Right lobe of liver (tissue), 6 donors: ENCODE measurements at regions not wholly inside any gene's neighbourhood (a gene's known extent, or its start where the extent isn't known, plus 50 kb on each side); places are given as distances from the start of the nearest gene placed in this dataset.
"Not testable (repeated sequence)": the region's sequence is repeated elsewhere in the genome, so short reads cannot be mapped to it uniquely, and the experiment has no call there.

ENCODE experiments used
- ATAC-seq, 4 donors: fragments of 200-7000 bp; cut with Tn5 transposase; one replicate each; pipeline ENCODE4 v1.9.1; 2020; ENCODE audit warnings: mild to moderate bottlenecking in 4 of 4, moderate library complexity in 4 of 4
- DNase-seq, 3 donors: peaks; one replicate each; pipeline ENCODE4 v3.0.0-alpha.2; 2020
- H3K27ac ChIP-seq, 3 donors: fragments of 200-600 bp; one replicate each; pipeline ENCODE4 v1.8.0; 2022
- H3K27me3 ChIP-seq, 2 donors: fragments of 200-600 bp; one replicate each; pipeline ENCODE4 v1.8.0; 2022
- H3K36me3 ChIP-seq, 4 donors: fragments of 200-600 bp; sonication (generic) in 1 of 4; one replicate each; pipeline versions ENCODE4 v1.5.1 to v1.8.0; 2017 to 2022; ENCODE audit warnings: control low read depth in 1 of 4
- H3K4me1 ChIP-seq, 4 donors: fragments of 200-600 bp; sonication (generic) in 1 of 4; one replicate each; pipeline versions ENCODE4 v1.5.1 to v1.8.0; 2017 to 2022; ENCODE audit warnings: control low read depth in 1 of 4
- H3K4me3 ChIP-seq, 3 donors: fragments of 200-600 bp; one replicate each; pipeline ENCODE4 v1.8.0; 2022
- H3K9me3 ChIP-seq, 4 donors: fragments of 200-600 bp; sonication (generic) in 1 of 4; one replicate each; pipeline versions ENCODE4 v1.5.1 to v1.8.0; 2017 to 2022; ENCODE audit warnings: control low read depth in 1 of 4
- POLR2A ChIP-seq: fragments of 450-650 bp; IDR thresholded peaks from one replicate; pipeline ENCODE4 v1.6.1; 2017; ENCODE audit warnings: antibody characterized with exemption, mild to moderate bottlenecking
- WGBS: methylation state at CpG from one replicate; pipeline ENCODE4 v1.1.6; 2018; ENCODE audit warnings: low coverage, low lambda C conversion rate; ENCODE audit not compliant: insufficient coverage; ENCODE audit errors: missing lambda C conversion rate; 5-methylcytosine and 5-hydroxymethylcytosine counted together
- intact Hi-C, 2 donors: fragments of 100-400 bp; cut with DNase I; formaldehyde crosslinking; loops; one replicate each; pipeline versions ENCODE4 v1.11.2 to v1.14.1; 2022
- TF ChIP-seq, protein P1 (sequence below), 4 donors: fragments of 200-600 bp in 3 of 4; fragments of 450-650 bp in 1 of 4; IDR thresholded peaks; one replicate each; pipeline versions ENCODE4 v1.5.1 to v1.8.0; 2016 to 2022; ENCODE audit warnings: antibody characterized with exemption in 4 of 4, mild to moderate bottlenecking in 2 of 4
- donor health status: DM: no; HTN: yes; CAD: no.
- donor health status: DM: no; HTN: no; CAD: no.
- donor health status: DM: no; HTN: no; CAD: no.
- donor health status: DM: no; HTN: yes; CAD: no.
- donor health status: DM: no; HTN: yes; CAD: no.

DNA sequence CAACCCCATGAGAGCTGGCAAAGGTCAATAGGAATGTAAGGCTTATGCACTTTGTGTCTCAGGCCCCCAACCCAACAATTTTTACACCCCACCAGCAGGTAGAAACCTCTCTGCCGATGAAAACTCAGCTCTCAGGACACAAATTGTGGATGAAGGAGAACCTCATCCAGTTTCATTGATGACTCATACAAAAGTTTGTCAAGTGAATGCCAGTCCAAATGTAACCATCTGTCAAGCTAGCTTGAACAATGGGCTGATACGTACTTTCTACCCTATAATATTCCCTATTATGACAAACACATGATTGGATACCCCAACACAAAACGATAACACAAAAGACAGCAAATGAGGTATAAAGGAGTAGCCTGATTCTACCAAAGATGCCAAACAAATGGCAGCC, 321.2 kb upstream of the TMEFF2 start:
- WGBS: 71% methylated on average over 3 of the region's 3 CpGs
- H3K4me1 ChIP-seq: no peaks in the 10 kb centered on the region
- no peak for DNase-seq
- H3K27ac ChIP-seq: no peak overlapping the region
- no peak for TF ChIP-seq POLR2A
- TF ChIP-seq, protein P1, sequence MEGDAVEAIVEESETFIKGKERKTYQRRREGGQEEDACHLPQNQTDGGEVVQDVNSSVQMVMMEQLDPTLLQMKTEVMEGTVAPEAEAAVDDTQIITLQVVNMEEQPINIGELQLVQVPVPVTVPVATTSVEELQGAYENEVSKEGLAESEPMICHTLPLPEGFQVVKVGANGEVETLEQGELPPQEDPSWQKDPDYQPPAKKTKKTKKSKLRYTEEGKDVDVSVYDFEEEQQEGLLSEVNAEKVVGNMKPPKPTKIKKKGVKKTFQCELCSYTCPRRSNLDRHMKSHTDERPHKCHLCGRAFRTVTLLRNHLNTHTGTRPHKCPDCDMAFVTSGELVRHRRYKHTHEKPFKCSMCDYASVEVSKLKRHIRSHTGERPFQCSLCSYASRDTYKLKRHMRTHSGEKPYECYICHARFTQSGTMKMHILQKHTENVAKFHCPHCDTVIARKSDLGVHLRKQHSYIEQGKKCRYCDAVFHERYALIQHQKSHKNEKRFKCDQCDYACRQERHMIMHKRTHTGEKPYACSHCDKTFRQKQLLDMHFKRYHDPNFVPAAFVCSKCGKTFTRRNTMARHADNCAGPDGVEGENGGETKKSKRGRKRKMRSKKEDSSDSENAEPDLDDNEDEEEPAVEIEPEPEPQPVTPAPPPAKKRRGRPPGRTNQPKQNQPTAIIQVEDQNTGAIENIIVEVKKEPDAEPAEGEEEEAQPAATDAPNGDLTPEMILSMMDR (IDR thresholded peaks at IDR 0.05): no peak
- no peak for ATAC-seq
- H3K4me3 ChIP-seq: no peak overlapping the region
- intact Hi-C loops: no loop called here
- no peaks in the 10 kb centered on the region for H3K27me3 ChIP-seq
- H3K9me3 ChIP-seq: no peaks in the 10 kb centered on the region
- H3K36me3 ChIP-seq: no peaks in the 10 kb centered on the region

DNA sequence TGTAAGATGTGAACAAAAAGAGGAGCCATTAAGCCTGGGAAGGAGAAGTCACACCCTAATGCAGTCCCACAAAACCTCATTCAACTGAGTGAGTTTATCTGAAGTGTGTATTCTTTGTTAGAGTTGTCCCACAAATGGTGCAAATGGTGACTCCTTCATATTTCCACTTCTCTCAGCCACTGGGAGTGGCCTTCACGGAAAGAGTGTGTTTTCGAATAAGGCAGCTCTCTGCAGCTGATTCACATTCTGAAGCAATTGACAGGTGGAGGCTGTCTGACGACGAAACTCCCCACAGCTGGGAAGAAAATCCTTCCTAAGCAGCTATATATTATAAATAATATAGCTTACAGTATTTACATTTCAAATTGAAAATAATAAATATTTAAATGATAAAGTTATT, 318.8 kb upstream of the TMEFF2 start:
- intact Hi-C loops: no loop called here
- 67% methylated on average over 4 of the region's 4 CpGs for WGBS

DNA sequence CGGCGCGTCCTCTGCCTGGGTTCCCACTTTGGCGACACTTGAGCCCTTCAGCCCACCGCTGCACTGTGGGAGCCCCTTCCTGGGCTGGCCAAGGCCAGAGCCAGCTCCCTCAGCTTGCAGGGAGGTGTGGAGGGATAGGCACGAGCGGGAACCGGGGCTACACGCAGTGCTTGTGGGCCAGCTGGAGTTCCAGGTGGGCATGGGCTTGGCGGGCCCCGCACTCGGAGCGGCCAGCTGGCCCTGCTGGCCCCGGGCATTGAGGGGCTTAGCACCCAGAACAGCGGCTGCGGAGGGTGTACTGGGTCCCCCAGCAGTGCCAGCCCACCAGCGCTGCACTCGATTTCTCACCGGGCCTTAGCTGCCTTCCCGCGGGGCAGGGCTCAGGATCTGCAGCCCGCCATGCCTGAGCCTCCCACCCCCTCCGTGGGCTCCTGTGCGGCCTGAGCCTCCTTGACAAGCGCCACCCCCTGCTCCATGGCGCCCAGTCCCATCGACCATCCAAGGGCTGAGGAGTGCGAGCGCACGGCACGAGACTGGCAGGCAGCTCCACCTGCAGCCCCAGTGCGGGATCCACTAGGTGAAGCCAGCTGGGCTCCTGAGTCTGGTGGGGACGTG, 313.2 kb upstream of the TMEFF2 start:
- H3K27ac ChIP-seq, H3K27me3 ChIP-seq, H3K4me1 ChIP-seq, H3K36me3 ChIP-seq, intact Hi-C loops, DNase-seq, H3K9me3 ChIP-seq, ATAC-seq, H3K4me3 ChIP-seq: not testable (repeated sequence)
- WGBS: 70% methylated on average over 8 of the region's 33 CpGs

More for the DNA sequence above, 318.8 kb upstream of the TMEFF2 start:
- TF ChIP-seq POLR2A: no peak
- TF ChIP-seq, protein P1 (IDR thresholded peaks at IDR 0.05): no peak
- H3K4me1 ChIP-seq: no peaks in the 10 kb centered on the region
- H3K4me3 ChIP-seq: no peak overlapping the region
- no peaks in the 10 kb centered on the region for H3K36me3 ChIP-seq
- DNase-seq (no peak), ATAC-seq (no peak)
- no peak overlapping the region for H3K27ac ChIP-seq
- H3K27me3 ChIP-seq: no peaks in the 10 kb centered on the region
- no peaks in the 10 kb centered on the region for H3K9me3 ChIP-seq

DNA sequence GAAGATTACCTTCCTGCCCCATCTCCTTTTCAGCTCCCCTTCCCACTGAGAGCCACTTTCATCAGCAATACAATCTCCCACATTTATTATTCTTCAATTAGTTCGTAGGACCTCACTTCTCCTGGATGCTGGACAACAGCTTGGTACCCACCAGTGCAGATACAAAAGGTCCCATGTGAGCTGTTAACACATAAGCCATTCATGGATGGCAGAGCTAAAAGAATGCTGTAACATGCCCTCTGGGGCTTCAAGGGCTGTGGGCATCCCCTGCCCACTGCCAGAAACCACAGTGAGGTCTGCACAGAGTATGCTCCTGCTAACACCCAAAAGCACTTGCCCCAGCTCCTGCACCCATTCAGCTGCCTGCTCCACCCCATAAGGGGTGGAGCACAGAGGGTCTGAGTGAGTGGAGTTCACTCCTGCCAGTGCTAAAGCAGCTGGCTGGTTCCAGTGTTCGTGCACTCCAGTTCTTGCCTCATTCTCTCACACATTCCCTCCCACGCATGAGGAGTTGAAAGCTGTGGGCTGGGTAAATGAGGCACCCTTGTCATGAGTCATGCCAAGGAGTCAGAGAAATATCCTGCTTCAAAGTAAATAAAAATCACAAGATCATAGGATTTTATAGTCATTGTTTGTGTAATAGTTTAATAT, 305.9 kb upstream of the TMEFF2 start:
- Histone ChIP-seq H3K4me1 (no peaks in the 10 kb centered on the region), H3K27ac (no peak overlapping the region), H3K9me3 (no peaks in the 10 kb centered on the region), H3K36me3 (no peaks in the 10 kb centered on the region), H3K4me3 (no peak overlapping the region), H3K27me3 (no peaks in the 10 kb centered on the region)
- ATAC-seq: no peak
- DNase-seq: no peak
- TF ChIP-seq, protein P1 (IDR thresholded peaks at IDR 0.05): no peak
- no peak for TF ChIP-seq POLR2A
- 53% methylated on average over 3 of the region's 3 CpGs for WGBS
- intact Hi-C loops: no loop called here

DNA sequence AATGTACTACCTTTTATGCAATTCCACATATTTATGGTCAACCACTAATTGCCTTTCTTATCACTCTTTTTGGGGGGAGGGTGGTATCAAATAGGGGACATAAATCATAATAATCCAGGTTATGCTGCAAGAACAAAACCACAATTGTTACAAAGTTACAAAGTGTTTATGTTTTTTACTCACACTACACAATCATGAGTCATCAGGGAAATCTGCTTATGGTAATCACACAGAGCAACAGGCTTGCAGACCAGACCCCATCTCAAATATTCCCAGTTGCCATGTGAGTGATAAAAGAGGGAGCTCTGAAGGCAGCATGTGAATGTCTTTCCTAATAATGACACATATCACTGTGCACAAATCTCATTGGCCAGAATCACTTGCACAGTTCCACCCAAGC, 304.7 kb upstream of the TMEFF2 start:
- ATAC-seq (no peak), DNase-seq (no peak)
- intact Hi-C loops: no loop called here
- Histone ChIP-seq H3K9me3 (no peaks in the 10 kb centered on the region), H3K4me3 (no peak overlapping the region), H3K27me3 (no peaks in the 10 kb centered on the region), H3K27ac (no peak overlapping the region), H3K4me1 (no peaks in the 10 kb centered on the region), H3K36me3 (no peaks in the 10 kb centered on the region)
- no peak for TF ChIP-seq POLR2A
- TF ChIP-seq, protein P1 (IDR thresholded peaks at IDR 0.05): no peak
